ENCODE measurements at regions not wholly inside any gene's neighbourhood (a gene's known extent, or its start where the extent isn't known, plus 50 kb on each side); places are given as distances from the start of the nearest gene placed in this dataset.
"Not testable (repeated sequence)": the region's sequence is repeated elsewhere in the genome, so short reads cannot be mapped to it uniquely, and the experiment has no call there.

- no peak for DNase-seq
Measured at GRCh38 chr7:159205833-159206232, 61.2 kb upstream of the VIPR2 start.

GRCh38 chr7:159204664-159205063 is 60.0 kb upstream of the VIPR2 start:
- no peak for DNase-seq

GRCh38 chr7:159203253-159203652 is 58.6 kb upstream of the VIPR2 start:
- DNase-seq, result not testable (repeated sequence)

- DNase-seq, result no peak
Measured at GRCh38 chr7:159201722-159202330, 57.2 kb upstream of the VIPR2 start.

GRCh38 chr7:159200421-159200820 is 55.8 kb upstream of the VIPR2 start:
- no peak for DNase-seq

- no peak for DNase-seq
Measured at GRCh38 chr7:159198016-159198724, 53.5 kb upstream of the VIPR2 start.

- DNase-seq, result no peak
Measured at GRCh38 chr7:159197066-159197975, 52.7 kb upstream of the VIPR2 start.

GRCh38 chr7:159196584-159196983 is 51.9 kb upstream of the VIPR2 start:
- DNase-seq, result no peak

- DNase-seq, result no peak
Measured at GRCh38 chr7:159195946-159196345, 51.3 kb upstream of the VIPR2 start.
